Vagina (tissue), 2 donors: ENCODE measurements at regions not wholly inside any gene's neighbourhood (a gene's known extent, or its start where the extent isn't known, plus 50 kb on each side); places are given as distances from the start of the nearest gene placed in this dataset.

Experiments used
- DNase-seq, 2 donors: peaks; one replicate each; pipeline ENCODE4 v3.0.0-alpha.2; 2017; ENCODE audit errors: extremely low spot score in 2 of 2
- H3K27ac ChIP-seq: fragments of 200-600 bp; sonication (generic); one replicate; pipeline ENCODE4 v1.5.1; 2019
- H3K27me3 ChIP-seq: fragments of 200-600 bp; sonication (generic); one replicate; pipeline ENCODE4 v1.5.1; 2019
- H3K36me3 ChIP-seq, 2 donors: fragments of 200-600 bp; sonication (generic); one replicate each; pipeline ENCODE4 v1.5.1; 2017 to 2019
- H3K4me1 ChIP-seq: fragments of 200-600 bp; sonication (generic); one replicate; pipeline ENCODE4 v1.5.1; 2019
- H3K4me3 ChIP-seq, 2 donors: fragments of 200-600 bp; sonication (generic); 1 replicate in 1 of 2; 2 replicates in 1 of 2; pipeline ENCODE4 v1.5.1; 2016 to 2019
- H3K9me3 ChIP-seq: fragments of 200-600 bp; sonication (generic); one replicate; pipeline ENCODE4 v1.5.1; 2019
- POLR2A ChIP-seq, 2 donors: fragments of 450-650 bp; IDR thresholded peaks; one replicate each; pipeline ENCODE4 v1.6.1; 2017; ENCODE audit warnings: antibody characterized with exemption in 2 of 2, mild to moderate bottlenecking in 2 of 2, moderate library complexity in 2 of 2
- POLR2AphosphoS5 ChIP-seq, 2 donors: sonication (generic); formaldehyde crosslinking; IDR thresholded peaks; one replicate each; pipeline ENCODE4 v1.9.0; 2017; ENCODE audit warnings: antibody characterized with exemption in 2 of 2, mild to moderate bottlenecking in 2 of 2, low read depth in 1 of 2; ENCODE audit not compliant: insufficient read depth in 1 of 2
- intact Hi-C: fragments of 100-400 bp; cut with DNase I; formaldehyde crosslinking; loops from one replicate; pipeline ENCODE4 v1.15.1; 2023
- TF ChIP-seq, protein P1 (sequence below), 3 experiments: fragments of 450-650 bp in 2 of 3; fragments of 200-600 bp in 1 of 3; sonication (generic) in 1 of 3; IDR thresholded peaks; one replicate each; pipeline ENCODE4 v1.5.1; 2017 to 2019; ENCODE audit warnings: antibody characterized with exemption in 3 of 3, mild to moderate bottlenecking in 2 of 3, moderate library complexity in 2 of 3

DNA sequence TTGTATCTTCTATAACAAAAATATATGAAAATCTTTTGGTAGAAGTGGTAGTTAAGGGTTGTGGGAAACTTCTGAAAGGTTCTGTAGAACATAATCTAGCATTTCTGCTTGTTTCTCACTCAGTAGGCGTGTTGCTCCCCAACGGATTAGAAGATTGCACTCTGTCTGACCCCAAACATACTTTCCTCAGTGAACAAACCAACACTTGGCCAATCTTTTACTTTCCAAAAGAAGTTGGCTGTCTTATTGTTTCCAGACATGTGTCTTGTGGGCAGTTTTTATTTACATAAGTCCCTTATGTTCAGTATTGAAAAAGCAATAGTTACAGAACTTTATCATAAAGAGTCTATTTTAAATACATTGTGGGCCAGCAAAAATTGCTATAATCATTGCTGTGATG, 312.8 kb upstream of the EPHA5 start:
- no peak for TF ChIP-seq POLR2A (IDR thresholded peaks at IDR 0.05)
- TF ChIP-seq, protein P1, sequence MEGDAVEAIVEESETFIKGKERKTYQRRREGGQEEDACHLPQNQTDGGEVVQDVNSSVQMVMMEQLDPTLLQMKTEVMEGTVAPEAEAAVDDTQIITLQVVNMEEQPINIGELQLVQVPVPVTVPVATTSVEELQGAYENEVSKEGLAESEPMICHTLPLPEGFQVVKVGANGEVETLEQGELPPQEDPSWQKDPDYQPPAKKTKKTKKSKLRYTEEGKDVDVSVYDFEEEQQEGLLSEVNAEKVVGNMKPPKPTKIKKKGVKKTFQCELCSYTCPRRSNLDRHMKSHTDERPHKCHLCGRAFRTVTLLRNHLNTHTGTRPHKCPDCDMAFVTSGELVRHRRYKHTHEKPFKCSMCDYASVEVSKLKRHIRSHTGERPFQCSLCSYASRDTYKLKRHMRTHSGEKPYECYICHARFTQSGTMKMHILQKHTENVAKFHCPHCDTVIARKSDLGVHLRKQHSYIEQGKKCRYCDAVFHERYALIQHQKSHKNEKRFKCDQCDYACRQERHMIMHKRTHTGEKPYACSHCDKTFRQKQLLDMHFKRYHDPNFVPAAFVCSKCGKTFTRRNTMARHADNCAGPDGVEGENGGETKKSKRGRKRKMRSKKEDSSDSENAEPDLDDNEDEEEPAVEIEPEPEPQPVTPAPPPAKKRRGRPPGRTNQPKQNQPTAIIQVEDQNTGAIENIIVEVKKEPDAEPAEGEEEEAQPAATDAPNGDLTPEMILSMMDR (IDR thresholded peaks at IDR 0.05): no peak
- TF ChIP-seq POLR2AphosphoS5 (IDR thresholded peaks at IDR 0.05; ENCODE audit: insufficient read depth in 1 of 2, low read depth in 1 of 2): no peak
- intact Hi-C loops: no loop called here
- Histone ChIP-seq H3K27ac (no peak overlapping the region), H3K4me3 (no peak overlapping the region), H3K27me3 (no peaks in the 10 kb centered on the region), H3K36me3 (no peaks in the 10 kb centered on the region), H3K9me3 (no peaks in the 10 kb centered on the region), H3K4me1 (no peaks in the 10 kb centered on the region)
- no peak for DNase-seq

DNA sequence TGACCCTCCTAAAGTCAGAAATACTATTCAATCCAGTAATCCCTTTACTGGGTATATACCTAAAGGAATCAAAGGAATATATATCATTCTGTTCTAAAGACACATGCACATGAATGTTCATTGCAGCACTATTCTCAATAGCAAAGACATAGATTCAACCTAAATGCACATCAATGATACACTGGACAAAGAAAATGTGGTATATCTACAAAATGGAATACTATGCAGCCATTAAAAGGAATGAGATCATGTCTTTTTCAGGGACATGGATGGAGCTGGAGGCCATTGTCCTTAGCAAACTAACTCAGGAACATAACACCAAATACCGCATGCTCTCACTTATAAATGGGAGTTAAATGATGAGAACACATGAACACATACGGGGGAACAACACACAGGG, 306.0 kb upstream of the EPHA5 start:
- TF ChIP-seq POLR2AphosphoS5 (IDR thresholded peaks at IDR 0.05; ENCODE audit: insufficient read depth in 1 of 2, low read depth in 1 of 2) (no peak), POLR2A (IDR thresholded peaks at IDR 0.05) (no peak)
- TF ChIP-seq, protein P1 (IDR thresholded peaks at IDR 0.05): no peak
- Histone ChIP-seq H3K27me3 (no peaks in the 10 kb centered on the region), H3K9me3 (no peaks in the 10 kb centered on the region), H3K27ac (no peak overlapping the region), H3K4me1 (no peaks in the 10 kb centered on the region), H3K4me3 (no peak overlapping the region), H3K36me3 (no peaks in the 10 kb centered on the region)
- DNase-seq: no peak
- intact Hi-C loops: no loop called here

DNA sequence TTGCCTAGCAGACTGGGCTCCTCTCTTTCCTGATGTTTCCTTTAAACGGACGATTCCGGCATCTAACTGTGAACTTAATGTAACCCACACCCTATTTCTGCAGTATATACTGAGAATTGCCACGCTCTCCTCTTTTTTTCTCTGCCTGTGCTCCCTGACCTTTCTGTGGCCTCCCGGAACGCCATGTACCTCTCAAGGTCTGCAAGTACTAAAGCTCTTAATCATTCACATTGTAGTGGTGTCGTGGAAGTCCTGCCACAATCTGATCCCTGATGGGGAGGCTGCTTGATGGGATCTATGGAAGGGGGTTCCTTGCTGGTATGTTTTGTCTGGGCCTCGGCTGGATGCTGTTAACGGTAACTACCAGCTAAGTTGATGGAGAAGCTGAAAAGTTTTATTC, 302.9 kb upstream of the EPHA5 start:
- no peaks in the 10 kb centered on the region for H3K4me1 ChIP-seq
- H3K36me3 ChIP-seq: no peaks in the 10 kb centered on the region
- H3K27me3 ChIP-seq: no peaks in the 10 kb centered on the region
- no peaks in the 10 kb centered on the region for H3K9me3 ChIP-seq
- no peak for DNase-seq
- no peak overlapping the region for H3K4me3 ChIP-seq
- H3K27ac ChIP-seq: no peak overlapping the region
- TF ChIP-seq POLR2AphosphoS5 (IDR thresholded peaks at IDR 0.05; ENCODE audit: insufficient read depth in 1 of 2, low read depth in 1 of 2) (no peak), POLR2A (IDR thresholded peaks at IDR 0.05) (no peak)
- TF ChIP-seq, protein P1 (IDR thresholded peaks at IDR 0.05): no peak
- intact Hi-C loops: no loop called here

- no peak overlapping the region for H3K27ac ChIP-seq
- intact Hi-C loops: no loop called here
- H3K4me3 ChIP-seq: no peak overlapping the region
- no peak for DNase-seq
- H3K27me3 ChIP-seq: no peaks in the 10 kb centered on the region
- H3K36me3 ChIP-seq: no peaks in the 10 kb centered on the region
- TF ChIP-seq POLR2A (IDR thresholded peaks at IDR 0.05) (no peak), POLR2AphosphoS5 (IDR thresholded peaks at IDR 0.05; ENCODE audit: insufficient read depth in 1 of 2, low read depth in 1 of 2) (no peak)
- TF ChIP-seq, protein P1 (IDR thresholded peaks at IDR 0.05): no peak
- no peaks in the 10 kb centered on the region for H3K4me1 ChIP-seq
- no peaks in the 10 kb centered on the region for H3K9me3 ChIP-seq
Measured at GRCh38 chr4:65971686-65972085, 301.4 kb upstream of the EPHA5 start.

GRCh38 chr4:65968831-65969558, 298.7 kb upstream of the EPHA5 start:
- H3K4me3 ChIP-seq: no peak overlapping the region
- H3K4me1 ChIP-seq: no peaks in the 10 kb centered on the region
- TF ChIP-seq, protein P1 (IDR thresholded peaks at IDR 0.05): no peak
- no peak for TF ChIP-seq POLR2A (IDR thresholded peaks at IDR 0.05)
- TF ChIP-seq POLR2AphosphoS5 (IDR thresholded peaks at IDR 0.05; ENCODE audit: insufficient read depth in 1 of 2, low read depth in 1 of 2): no peak
- no peak overlapping the region for H3K27ac ChIP-seq
- no peaks in the 10 kb centered on the region for H3K9me3 ChIP-seq
- intact Hi-C loops: no loop called here
- DNase-seq: no peak
- no peaks in the 10 kb centered on the region for H3K27me3 ChIP-seq
- no peaks in the 10 kb centered on the region for H3K36me3 ChIP-seq
